ENCODE measurements at regions not wholly inside any gene's neighbourhood (a gene's known extent, or its start where the extent isn't known, plus 50 kb on each side); places are given as distances from the start of the nearest gene placed in this dataset.

DNA sequence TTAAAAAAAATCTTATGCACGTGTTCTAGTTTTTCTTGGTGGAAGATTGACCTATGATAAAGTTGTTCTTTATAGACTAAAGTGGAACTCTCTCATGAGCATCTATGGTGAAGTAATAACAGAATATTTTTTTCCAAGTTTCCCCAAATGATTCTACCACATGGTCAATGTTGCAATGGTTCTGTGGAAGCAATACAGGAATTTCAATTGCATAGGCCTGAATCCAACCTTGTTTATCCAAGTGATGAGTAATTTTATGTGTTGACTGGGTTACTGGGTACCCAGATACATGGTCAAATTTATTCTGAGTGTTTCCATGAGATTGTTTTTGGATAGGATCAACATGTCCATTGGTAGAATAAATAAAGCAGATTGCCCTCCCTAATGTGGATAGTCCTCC, 581.5 kb downstream of the MMUT start:
- Histone ChIP-seq H3K4me3 (no peak overlapping the region), H3K4me1 (no peaks in the 10 kb centered on the region), H3K27me3 (ENCODE audit: low read depth) (no peaks in the 10 kb centered on the region), H3K9me3 (no peaks in the 10 kb centered on the region), H3K36me3 (replicated peaks) (no peaks in the 10 kb centered on the region)
- in situ Hi-C loops (cut with MboI; ENCODE audit: low sequenced_read_pairs), result no loop called here
- no peak for DNase-seq (ENCODE audit: low spot score in 2 of 2)

GRCh38 chr6:48869595-48869994, 593.5 kb downstream of the MMUT start:
- DNase-seq (ENCODE audit: low spot score in 2 of 2), result no peak
- Histone ChIP-seq H3K4me1 (no peaks in the 10 kb centered on the region), H3K36me3 (replicated peaks) (no peaks in the 10 kb centered on the region), H3K27me3 (ENCODE audit: low read depth) (no peaks in the 10 kb centered on the region), H3K9me3 (no peaks in the 10 kb centered on the region), H3K4me3 (no peak overlapping the region)
- in situ Hi-C loops (cut with MboI; ENCODE audit: low sequenced_read_pairs), result no loop called here

DNA sequence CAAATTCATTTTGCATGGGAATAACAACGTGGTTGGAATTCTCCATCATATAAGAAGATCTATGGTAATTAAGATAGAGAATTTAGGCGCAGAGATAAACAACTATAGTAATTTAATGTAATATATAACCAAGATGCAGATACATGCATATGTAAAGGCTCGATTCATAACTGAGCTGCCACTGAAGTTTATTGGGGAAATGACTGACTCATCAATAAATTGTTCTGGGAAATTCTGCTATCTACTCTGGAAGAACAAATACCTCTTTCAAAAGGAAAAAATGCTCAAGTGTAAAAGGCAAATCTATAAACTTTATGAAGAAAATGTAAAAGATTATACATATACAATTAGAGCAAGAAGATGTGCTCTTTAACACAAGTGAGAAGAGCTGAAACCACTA, 596.4 kb downstream of the MMUT start:
- H3K9me3 ChIP-seq, result no peaks in the 10 kb centered on the region
- H3K4me3 ChIP-seq, result no peak overlapping the region
- DNase-seq (ENCODE audit: low spot score in 2 of 2), result no peak
- no peaks in the 10 kb centered on the region for H3K4me1 ChIP-seq
- in situ Hi-C loops (cut with MboI; ENCODE audit: low sequenced_read_pairs), result no loop called here
- H3K27me3 ChIP-seq (ENCODE audit: low read depth), result no peaks in the 10 kb centered on the region
- no peaks in the 10 kb centered on the region for H3K36me3 ChIP-seq (replicated peaks)

GRCh38 chr6:48860175-48860574, 602.9 kb downstream of the MMUT start:
- no peak for DNase-seq (ENCODE audit: low spot score in 2 of 2)
- Histone ChIP-seq H3K4me3 (no peak overlapping the region), H3K9me3 (no peaks in the 10 kb centered on the region), H3K36me3 (replicated peaks) (no peaks in the 10 kb centered on the region), H3K27me3 (ENCODE audit: low read depth) (peaks cover 4% of the 10 kb centered on the region; the same call in 1 of the 2 replicates), H3K4me1 (no peaks in the 10 kb centered on the region)
- in situ Hi-C loops (cut with MboI; ENCODE audit: low sequenced_read_pairs), result no loop called here

DNA sequence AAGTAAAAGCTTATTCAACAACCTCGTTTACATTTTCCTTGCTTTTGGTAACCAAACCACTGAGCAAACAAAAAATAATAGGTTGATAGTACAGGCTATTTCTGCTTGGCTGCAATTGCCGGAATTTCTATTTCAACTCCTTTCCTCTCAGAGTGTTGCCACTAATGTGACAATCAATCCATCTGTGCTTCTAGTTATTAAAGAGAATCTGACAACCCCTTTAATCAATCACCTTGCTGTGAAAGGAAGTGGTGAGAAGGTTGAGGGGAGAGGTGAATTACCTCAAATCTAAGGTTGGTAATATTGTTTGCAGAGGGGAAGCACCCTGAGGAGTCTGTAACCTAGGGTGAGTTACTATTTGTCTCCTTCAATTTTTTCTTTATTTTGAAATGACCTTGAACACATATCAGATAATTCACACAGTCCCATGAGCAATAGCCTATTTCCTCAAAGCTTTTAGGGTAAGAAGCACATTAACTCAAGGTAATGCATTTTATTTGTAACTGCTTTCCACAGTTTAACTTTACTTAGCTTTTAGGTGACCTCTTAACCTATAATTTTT, 603.4 kb downstream of the MMUT start:
- DNase-seq (ENCODE audit: low spot score in 2 of 2), result no peak
- Histone ChIP-seq H3K4me1 (no peaks in the 10 kb centered on the region), H3K4me3 (no peak overlapping the region), H3K36me3 (replicated peaks) (no peaks in the 10 kb centered on the region), H3K9me3 (no peaks in the 10 kb centered on the region), H3K27me3 (ENCODE audit: low read depth) (peaks cover 4% of the 10 kb centered on the region; the same call in 1 of the 2 replicates)
- in situ Hi-C loops (cut with MboI; ENCODE audit: low sequenced_read_pairs), result no loop called here

DNA sequence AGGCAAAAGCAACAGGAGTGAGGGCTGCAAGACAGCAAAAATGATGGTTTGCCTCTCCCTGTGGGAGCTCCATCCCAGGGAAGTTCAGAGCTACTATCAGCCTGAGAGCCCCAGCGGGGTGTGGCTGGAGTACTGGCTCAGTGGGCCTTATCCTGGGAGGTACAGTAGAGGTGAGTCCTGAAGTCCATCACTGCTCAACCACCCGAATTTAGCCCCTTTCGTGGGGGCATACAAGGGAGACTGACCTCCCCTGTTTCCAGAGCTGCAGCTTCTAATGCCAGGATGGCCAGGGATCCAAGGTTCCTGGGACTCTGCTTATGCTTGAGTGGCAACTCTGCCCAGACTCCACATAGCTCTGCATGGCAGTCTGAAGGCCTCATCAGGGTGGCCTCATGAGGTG, 617.8 kb downstream of the MMUT start:
- in situ Hi-C loops (cut with MboI; ENCODE audit: low sequenced_read_pairs), result no loop called here
- H3K9me3 ChIP-seq, result 0 out of 2 replicates have a peak, but pooled peaks cover 3% of the 10 kb centered on the region
- DNase-seq (ENCODE audit: low spot score in 2 of 2), result no peak

GRCh38 chr6:48844696-48845095, 618.4 kb downstream of the MMUT start:
- in situ Hi-C loops (cut with MboI; ENCODE audit: low sequenced_read_pairs), result no loop called here
- DNase-seq (ENCODE audit: low spot score in 2 of 2), result no peak
- H3K4me3 ChIP-seq, result no peak overlapping the region
- H3K9me3 ChIP-seq, result 0 out of 2 replicates have a peak, but pooled peaks cover 3% of the 10 kb centered on the region
- no peaks in the 10 kb centered on the region for H3K4me1 ChIP-seq
- H3K27me3 ChIP-seq (ENCODE audit: low read depth), result no peaks in the 10 kb centered on the region
- no peaks in the 10 kb centered on the region for H3K36me3 ChIP-seq (replicated peaks)

More for the DNA sequence above, 617.8 kb downstream of the MMUT start:
- no peaks in the 10 kb centered on the region for H3K36me3 ChIP-seq (replicated peaks)
- H3K27me3 ChIP-seq (ENCODE audit: low read depth), result no peaks in the 10 kb centered on the region
- H3K4me3 ChIP-seq, result no peak overlapping the region
- no peaks in the 10 kb centered on the region for H3K4me1 ChIP-seq

DNA sequence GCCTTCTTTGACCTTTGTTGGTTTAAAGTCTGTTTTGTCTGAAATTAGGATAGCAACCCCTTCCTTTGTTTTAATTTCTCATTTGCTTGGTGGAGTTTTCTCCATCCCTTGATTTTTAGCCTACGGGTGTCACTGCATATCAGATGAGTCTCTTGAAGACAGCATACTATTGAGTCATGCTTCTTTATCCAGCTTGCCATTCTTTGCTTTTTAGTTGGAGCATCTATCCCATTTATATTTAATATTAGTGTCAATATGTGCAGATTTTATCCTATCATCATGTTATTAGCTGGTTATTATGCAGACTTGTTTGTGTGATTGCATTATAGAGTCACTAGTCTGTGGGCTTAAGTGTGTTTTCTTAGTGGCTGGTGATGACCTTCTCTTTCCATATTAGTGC, 622.2 kb downstream of the MMUT start:
- DNase-seq (ENCODE audit: low spot score in 2 of 2), result no peak
- no peaks in the 10 kb centered on the region for H3K27me3 ChIP-seq (ENCODE audit: low read depth)
- no peaks in the 10 kb centered on the region for H3K36me3 ChIP-seq (replicated peaks)
- H3K4me3 ChIP-seq, result no peak overlapping the region
- in situ Hi-C loops (cut with MboI; ENCODE audit: low sequenced_read_pairs), result no loop called here
- no peaks in the 10 kb centered on the region for H3K4me1 ChIP-seq
- H3K9me3 ChIP-seq, result 0 out of 2 replicates have a peak, but pooled peaks cover 3% of the 10 kb centered on the region

DNA sequence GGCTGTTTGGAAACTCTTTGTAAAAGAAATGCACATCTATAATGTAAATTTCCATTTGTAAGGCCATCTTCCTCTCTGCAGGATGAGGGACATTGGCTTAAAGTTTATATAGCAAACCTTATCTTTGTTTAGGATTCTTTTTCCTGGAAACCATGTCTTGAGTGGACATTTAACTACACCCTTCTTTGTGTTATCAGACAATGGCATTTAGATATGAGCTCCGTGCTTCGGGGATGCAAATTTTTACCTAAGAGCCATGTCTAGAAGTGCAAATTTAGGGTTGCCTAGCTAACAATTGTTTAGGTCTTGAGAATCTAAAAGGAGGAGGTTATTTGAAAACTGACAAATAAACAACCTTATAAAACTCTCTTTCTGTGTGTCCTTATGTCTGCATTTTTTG, 623.8 kb downstream of the MMUT start:
- Histone ChIP-seq H3K4me1 (no peaks in the 10 kb centered on the region), H3K4me3 (no peak overlapping the region), H3K9me3 (0 out of 2 replicates have a peak, but pooled peaks cover 3% of the 10 kb centered on the region), H3K36me3 (replicated peaks) (no peaks in the 10 kb centered on the region), H3K27me3 (ENCODE audit: low read depth) (no peaks in the 10 kb centered on the region)
- peak in 1 of 2 experiments; percentile 67 for DNase-seq (ENCODE audit: low spot score in 2 of 2)
- in situ Hi-C loops (cut with MboI; ENCODE audit: low sequenced_read_pairs), result no loop called here

- Histone ChIP-seq H3K9me3 (0 out of 2 replicates have a peak, but pooled peaks cover 3% of the 10 kb centered on the region), H3K36me3 (replicated peaks) (no peaks in the 10 kb centered on the region), H3K4me1 (no peaks in the 10 kb centered on the region), H3K27me3 (ENCODE audit: low read depth) (no peaks in the 10 kb centered on the region), H3K4me3 (no peak overlapping the region)
- in situ Hi-C loops (cut with MboI; ENCODE audit: low sequenced_read_pairs), result no loop called here
- no peak for DNase-seq (ENCODE audit: low spot score in 2 of 2)
Measured at GRCh38 chr6:48837744-48838143, 625.3 kb downstream of the MMUT start.

DNA sequence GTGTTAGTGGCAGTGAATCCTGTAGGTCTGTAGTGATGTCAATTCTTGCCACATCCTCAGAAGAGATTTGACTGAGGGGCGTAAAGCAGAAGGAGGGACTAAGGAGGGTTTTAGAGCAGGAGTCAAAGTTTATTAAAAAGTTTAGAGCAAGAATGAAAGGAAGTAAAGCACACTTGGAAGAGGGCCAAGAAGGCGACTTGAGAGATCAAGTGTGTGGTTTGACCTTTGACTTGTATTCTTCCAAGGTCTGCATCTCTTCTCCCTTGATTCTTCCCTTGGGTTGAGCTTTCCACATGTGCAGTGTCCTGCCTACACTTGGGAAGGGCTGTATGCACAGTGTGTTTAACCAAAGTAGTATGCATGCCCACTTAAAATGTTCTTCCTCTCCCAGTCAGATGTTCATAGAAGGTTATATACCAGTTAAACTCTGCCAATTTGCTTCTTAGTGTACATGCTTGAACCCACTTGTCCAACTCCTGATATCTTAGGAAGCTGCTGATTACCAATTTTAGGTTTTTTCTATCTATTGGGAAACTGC, 627.6 kb downstream of the MMUT start:
- H3K36me3 ChIP-seq (replicated peaks), result no peaks in the 10 kb centered on the region
- no peaks in the 10 kb centered on the region for H3K4me1 ChIP-seq
- no peaks in the 10 kb centered on the region for H3K9me3 ChIP-seq
- no peaks in the 10 kb centered on the region for H3K27me3 ChIP-seq (ENCODE audit: low read depth)
- DNase-seq (ENCODE audit: low spot score in 2 of 2), result no peak
- in situ Hi-C loops (cut with MboI; ENCODE audit: low sequenced_read_pairs), result no loop called here
- H3K4me3 ChIP-seq, result no peak overlapping the region

DNA sequence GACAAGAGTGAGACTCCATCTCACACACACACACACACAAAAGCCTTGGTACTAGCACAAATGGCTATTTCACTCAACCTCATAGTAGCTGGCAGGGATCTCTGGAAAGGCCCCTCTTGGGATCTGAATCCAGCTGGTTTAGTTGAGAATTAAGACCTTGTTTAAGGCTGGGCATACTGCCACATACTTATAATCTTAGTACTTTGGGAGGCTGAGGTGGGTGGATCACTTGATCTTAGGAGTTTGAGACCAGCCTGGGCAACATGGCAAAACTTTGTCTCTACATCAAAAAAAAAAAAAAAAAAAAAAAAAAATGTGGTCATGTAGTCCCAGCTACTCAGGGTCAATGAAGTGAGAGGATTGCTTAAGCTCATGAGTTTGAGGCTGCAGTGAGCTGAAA, 628.3 kb downstream of the MMUT start:
- no peak for DNase-seq (ENCODE audit: low spot score in 2 of 2)

DNA sequence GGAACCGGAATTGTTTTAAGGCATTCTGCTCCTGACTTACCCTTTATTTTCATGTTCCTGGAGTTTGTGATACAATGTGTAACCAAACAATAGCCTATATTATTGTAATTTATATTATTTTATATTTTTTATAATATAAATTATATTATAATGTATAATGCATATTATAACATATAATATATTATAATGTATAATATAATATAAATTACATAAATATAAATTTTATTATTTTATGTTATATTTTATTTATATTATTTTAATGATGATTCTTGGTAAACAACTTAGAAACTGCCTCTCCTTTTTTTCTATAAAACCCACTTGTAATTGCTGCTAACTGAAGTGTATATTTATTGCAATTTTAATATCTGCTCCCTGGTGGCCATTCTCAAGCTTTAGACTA, 629.1 kb downstream of the MMUT start:
- Histone ChIP-seq H3K4me1 (no peaks in the 10 kb centered on the region), H3K36me3 (replicated peaks) (no peaks in the 10 kb centered on the region), H3K27me3 (ENCODE audit: low read depth) (no peaks in the 10 kb centered on the region), H3K4me3 (no peak overlapping the region), H3K9me3 (no peaks in the 10 kb centered on the region)
- DNase-seq (ENCODE audit: low spot score in 2 of 2), result no peak
- in situ Hi-C loops (cut with MboI; ENCODE audit: low sequenced_read_pairs), result no loop called here

More for the DNA sequence above, 628.3 kb downstream of the MMUT start:
- Histone ChIP-seq H3K4me3 (no peak overlapping the region), H3K9me3 (no peaks in the 10 kb centered on the region), H3K27me3 (ENCODE audit: low read depth) (no peaks in the 10 kb centered on the region), H3K4me1 (no peaks in the 10 kb centered on the region), H3K36me3 (replicated peaks) (no peaks in the 10 kb centered on the region)
- in situ Hi-C loops (cut with MboI; ENCODE audit: low sequenced_read_pairs), result no loop called here

DNA sequence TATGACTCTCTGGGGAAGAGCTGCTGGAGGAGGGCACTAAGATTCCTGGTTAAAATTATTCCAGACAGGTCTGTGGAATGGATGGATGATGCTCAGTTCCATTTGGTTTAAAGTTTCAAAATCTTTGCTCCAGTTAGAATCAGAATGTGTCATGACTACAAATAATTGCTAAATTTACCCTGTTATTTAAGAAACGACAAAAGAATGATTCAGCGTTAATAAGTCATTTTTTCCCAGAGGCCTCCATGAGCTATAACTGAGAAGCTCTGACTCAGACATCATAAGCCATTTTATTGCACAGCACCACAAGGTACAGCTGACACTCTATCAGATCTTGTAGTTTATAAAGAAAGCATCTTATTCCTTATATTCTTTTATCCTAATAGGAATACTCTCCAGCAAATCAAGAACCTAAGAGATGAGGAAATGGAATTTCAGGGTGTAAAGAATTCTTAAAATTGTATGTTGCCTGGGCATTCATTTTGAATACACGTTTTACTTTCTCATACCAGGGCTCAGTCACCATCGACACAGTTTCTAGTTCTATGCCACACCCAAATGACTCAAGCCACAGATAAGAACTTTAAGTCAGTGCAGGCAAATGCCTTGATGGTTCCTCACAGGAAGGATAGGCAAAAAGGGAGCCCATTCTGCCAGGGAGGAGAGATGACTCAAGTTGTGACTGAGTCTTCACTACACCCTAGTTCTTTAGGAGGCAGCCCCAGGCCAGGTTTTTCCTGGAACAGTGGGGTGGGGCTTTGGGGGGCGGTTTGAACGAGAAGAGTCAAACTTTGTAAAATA, 636.0 kb downstream of the MMUT start:
- Histone ChIP-seq H3K4me3 (no peak overlapping the region), H3K36me3 (replicated peaks) (no peaks in the 10 kb centered on the region), H3K4me1 (no peaks in the 10 kb centered on the region), H3K9me3 (no peaks in the 10 kb centered on the region), H3K27me3 (ENCODE audit: low read depth) (no peaks in the 10 kb centered on the region)
- in situ Hi-C loops (cut with MboI; ENCODE audit: low sequenced_read_pairs), result no loop called here
- no peak for DNase-seq (ENCODE audit: low spot score in 2 of 2)
